ENCODE measurements at regions not wholly inside any gene's neighbourhood (a gene's known extent, or its start where the extent isn't known, plus 50 kb on each side); places are given as distances from the start of the nearest gene placed in this dataset.
A peak's percentile ranks its signal among the peaks of the same experiment; 100 is the strongest.
"Not testable (repeated sequence)": the region's sequence is repeated elsewhere in the genome, so short reads cannot be mapped to it uniquely, and the experiment has no call there.

- not testable (repeated sequence) for DNase-seq
Observed at GRCh38 chr17:45554479-45554878, 64.0 kb upstream of the PLEKHM1 start.

- not testable (repeated sequence) for DNase-seq
Observed at GRCh38 chr17:45558821-45559220, 68.3 kb upstream of the PLEKHM1 start.

GRCh38 chr17:45562868-45563267 lies 72.3 kb upstream of the PLEKHM1 start:
- DNase-seq: not testable (repeated sequence)

GRCh38 chr17:45563283-45563682 lies 72.8 kb upstream of the PLEKHM1 start:
- DNase-seq: not testable (repeated sequence)

- DNase-seq: not testable (repeated sequence)
Observed at GRCh38 chr17:45568275-45568674, 77.8 kb upstream of the PLEKHM1 start.

GRCh38 chr17:45573326-45573725 lies 82.8 kb upstream of the PLEKHM1 start:
- not testable (repeated sequence) for DNase-seq

GRCh38 chr17:45573924-45574770 lies 83.6 kb upstream of the PLEKHM1 start:
- no peak for DNase-seq

- no peak for DNase-seq
Observed at GRCh38 chr17:45575126-45575885, 84.8 kb upstream of the PLEKHM1 start.

GRCh38 chr17:45576527-45577307 lies 86.2 kb upstream of the PLEKHM1 start:
- not testable (repeated sequence) for DNase-seq

- DNase-seq: no peak
Observed at GRCh38 chr17:45577571-45578279, 87.2 kb upstream of the PLEKHM1 start.

- DNase-seq: no peak
Observed at GRCh38 chr17:45578516-45579455, 88.3 kb upstream of the PLEKHM1 start.

GRCh38 chr17:45579529-45580495 lies 89.3 kb upstream of the PLEKHM1 start:
- DNase-seq: no peak

- DNase-seq: no peak
Observed at GRCh38 chr17:45580924-45581323, 90.4 kb upstream of the PLEKHM1 start.

- DNase-seq: no peak
Observed at GRCh38 chr17:45581860-45582259, 91.3 kb upstream of the PLEKHM1 start.

- peak; percentile 91 for DNase-seq
Observed at GRCh38 chr17:45584092-45585036, 93.8 kb upstream of the PLEKHM1 start.

- peak; percentile 96 for DNase-seq
Observed at GRCh38 chr17:45585037-45585733, 94.7 kb upstream of the PLEKHM1 start.

- peak; percentile 78 for DNase-seq
Observed at GRCh38 chr17:45585794-45586650, 95.5 kb upstream of the PLEKHM1 start.

Data from activated effector memory CD4-positive, alpha-beta T cell treated with anti-CD3 and anti-CD28 coated beads, Interleukin-2, amount 50 U/mL, for 16 hours (primary cell).